Neural cell (in vitro differentiated cells): ENCODE measurements at regions not wholly inside any gene's neighbourhood (a gene's known extent, or its start where the extent isn't known, plus 50 kb on each side); places are given as distances from the start of the nearest gene placed in this dataset.

Source experiments
- H2AFZ ChIP-seq: fragments of 200-600, 300-800 bp; sonication (generic), shearing (Covaris generic); 2 replicates; pipeline ENCODE4 v1.6.0; 2014; ENCODE audit warnings: low read depth, mild to moderate bottlenecking, antibody characterized with exemption, low read length, moderate library complexity
- H3F3A ChIP-seq: fragments of 200-600 bp; shearing (Covaris generic); 2 replicates; pipeline ENCODE4 v1.6.1; 2016; ENCODE audit warnings: mild to moderate bottlenecking, moderate library complexity, mixed read lengths, antibody characterized with exemption, low read length; ENCODE audit not compliant: insufficient read depth, poor library complexity, severe bottlenecking
- H3K27ac ChIP-seq: fragments of 200-600, 300-800 bp; sonication (generic), shearing (Covaris generic); 2 replicates; pipeline ENCODE4 v1.5.1; 2014; ENCODE audit warnings: mild to moderate bottlenecking, low read length, moderate library complexity
- H3K27me3 ChIP-seq: fragments of 300-800, 200-600 bp; sonication (generic), shearing (Covaris generic); 2 replicates; pipeline ENCODE4 v1.6.0; 2014; ENCODE audit warnings: mild to moderate bottlenecking, low read depth, low read length, moderate library complexity; ENCODE audit not compliant: insufficient read depth
- H3K36me3 ChIP-seq: fragments of 300-800, 200-600 bp; sonication (generic), shearing (Covaris generic); 2 replicates; pipeline ENCODE4 v1.5.1; 2014; ENCODE audit warnings: mild to moderate bottlenecking, antibody characterized with exemption, low read length, moderate library complexity; ENCODE audit not compliant: insufficient read depth
- H3K4me2 ChIP-seq: fragments of 300-800, 200-600 bp; sonication (generic), shearing (Covaris generic); 2 replicates; pipeline ENCODE4 v1.6.0; 2014; ENCODE audit warnings: mild to moderate bottlenecking, low read length
- H3K4me3 ChIP-seq: fragments of 300-800, 200-600 bp; sonication (generic), shearing (Covaris generic); 2 replicates; pipeline ENCODE4 v1.5.1; 2014; ENCODE audit warnings: mild to moderate bottlenecking, low read length, moderate library complexity
- H3K79me2 ChIP-seq: fragments of 200-600 bp; shearing (Covaris generic); replicated peaks from 2 replicates; pipeline ENCODE4 v1.6.0; 2014; ENCODE audit warnings: mild to moderate bottlenecking, low read length, moderate library complexity; ENCODE audit not compliant: insufficient read depth
- H3K9ac ChIP-seq: fragments of 300-800, 200-600 bp; sonication (generic), shearing (Covaris generic); 2 replicates; pipeline ENCODE4 v1.6.1; 2016; ENCODE audit warnings: mild to moderate bottlenecking, low read length, mixed read lengths
- H3K9me2 ChIP-seq: fragments of 200-600 bp; shearing (Covaris generic); 2 replicates; pipeline ENCODE4 v1.6.1; 2016; ENCODE audit warnings: mild to moderate bottlenecking, low read length, mixed read lengths; ENCODE audit not compliant: insufficient read depth
- H3K9me3 ChIP-seq: fragments of 200-600, 300-800 bp; sonication (generic), shearing (Covaris generic); 2 replicates; pipeline ENCODE4 v1.6.1; 2016; ENCODE audit warnings: mild to moderate bottlenecking, mixed run types, low read length, moderate library complexity, mixed read lengths
- H4K20me1 ChIP-seq: fragments of 200-600 bp; shearing (Covaris generic); 2 replicates; pipeline ENCODE4 v1.6.1; 2016; ENCODE audit warnings: mild to moderate bottlenecking, mixed run types; ENCODE audit not compliant: insufficient read depth
- CTCF ChIP-seq: fragments of 450-650 bp; IDR thresholded peaks from 2 replicates; pipeline ENCODE4 v1.5.1; 2014; ENCODE audit warnings: antibody characterized with exemption, mild to moderate bottlenecking, moderate library complexity; ENCODE audit not compliant: poor library complexity, severe bottlenecking
- EP300 ChIP-seq: fragments of 450-650 bp; conservative IDR thresholded peaks from 2 replicates; pipeline ENCODE4 v1.6.1; 2014; ENCODE audit warnings: antibody characterized with exemption, mild to moderate bottlenecking, moderate library complexity; ENCODE audit not compliant: poor library complexity, severe bottlenecking
- EZH2 ChIP-seq: fragments of 200-600, 300-800 bp; shearing (Covaris generic), sonication (generic); IDR thresholded peaks from 2 replicates; pipeline ENCODE4 v1.6.1; 2014; ENCODE audit warnings: antibody characterized with exemption, low read length, borderline replicate concordance, mild to moderate bottlenecking; ENCODE audit not compliant: insufficient read depth, poor library complexity, severe bottlenecking
- MXI1 ChIP-seq: fragments of 450-650 bp; conservative IDR thresholded peaks from 2 replicates; pipeline ENCODE4 v1.6.1; 2014; ENCODE audit warnings: antibody characterized with exemption, mild to moderate bottlenecking; ENCODE audit not compliant: poor library complexity, severe bottlenecking
- POLR2AphosphoS5 ChIP-seq: IDR thresholded peaks from 2 replicates; pipeline ENCODE4 v1.6.1; 2012
- RAD21 ChIP-seq: fragments of 450-650 bp; conservative IDR thresholded peaks from 2 replicates; pipeline ENCODE4 v1.6.1; 2014; ENCODE audit warnings: antibody characterized with exemption, mild to moderate bottlenecking, moderate library complexity
- REST ChIP-seq: IDR thresholded peaks from 2 replicates; pipeline ENCODE4 v1.6.1; 2012; ENCODE audit warnings: borderline replicate concordance
- SMC3 ChIP-seq: fragments of 450-650 bp; conservative IDR thresholded peaks from 2 replicates; pipeline ENCODE4 v1.6.1; 2014; ENCODE audit warnings: antibody characterized with exemption, mild to moderate bottlenecking, moderate library complexity; ENCODE audit not compliant: poor library complexity
- TAF1 ChIP-seq: IDR thresholded peaks from 2 replicates; pipeline ENCODE4 v1.6.1; 2012; ENCODE audit warnings: low read depth

DNA sequence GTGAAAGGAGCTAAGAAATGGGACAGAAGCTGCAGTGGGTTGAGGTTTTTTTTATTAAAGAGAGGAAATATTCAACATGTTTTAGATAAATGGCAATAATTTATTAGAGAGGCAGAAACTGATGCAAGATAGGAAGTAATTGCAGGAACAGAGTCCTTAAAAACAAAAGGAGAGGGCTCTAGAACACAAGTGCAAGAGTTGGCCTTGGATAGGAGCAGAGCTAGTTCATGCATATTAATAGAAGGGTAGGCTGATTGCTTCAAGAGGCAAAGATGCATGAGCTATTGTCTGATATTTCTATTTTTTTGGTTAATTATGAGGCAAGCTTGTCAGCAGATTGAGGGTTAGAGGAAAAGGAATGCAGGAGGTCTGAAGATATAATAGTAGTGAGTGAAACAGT is 91.0 kb upstream of the GPRIN3 start:
- Histone ChIP-seq H3K79me2 (no peaks in the 10 kb centered on the region), H3K9me2 (no peaks in the 10 kb centered on the region), H3K9ac (no peak overlapping the region), H3K27me3 (no peaks in the 10 kb centered on the region), H2AFZ (no peak overlapping the region), H4K20me1 (no peaks in the 10 kb centered on the region), H3K4me2 (no peak overlapping the region), H3F3A (no peaks in the 10 kb centered on the region), H3K9me3 (no peaks in the 10 kb centered on the region), H3K27ac (no peak overlapping the region), H3K4me3 (no peak overlapping the region), H3K36me3 (no peaks in the 10 kb centered on the region)
- TF ChIP-seq CTCF (no peak), EP300 (no peak), TAF1 (no peak), REST (no peak), POLR2AphosphoS5 (no peak), SMC3 (no peak)

DNA sequence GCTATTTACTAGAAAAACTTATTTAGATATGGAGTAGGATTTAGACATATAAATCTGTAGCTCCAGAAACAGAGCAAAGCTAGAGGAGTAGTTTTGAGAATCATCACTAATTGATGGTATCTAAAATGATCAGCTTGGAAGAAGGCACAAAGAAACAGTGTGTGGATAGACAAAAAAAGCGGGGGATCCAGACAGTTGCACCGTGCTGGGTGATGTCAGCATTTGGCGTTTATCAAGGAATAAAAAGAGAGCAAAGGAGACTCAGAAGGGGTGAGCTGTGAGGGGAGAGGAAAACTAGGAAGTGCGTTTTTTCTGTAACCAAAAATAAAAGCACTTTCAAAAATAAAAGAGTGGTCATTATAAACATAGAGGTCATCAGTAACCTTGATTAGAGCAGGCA is 90.5 kb upstream of the GPRIN3 start:
- Histone ChIP-seq H3K9me3 (no peaks in the 10 kb centered on the region), H3F3A (no peaks in the 10 kb centered on the region), H3K27me3 (no peaks in the 10 kb centered on the region), H3K4me3 (no peak overlapping the region), H3K27ac (no peak overlapping the region), H3K79me2 (no peaks in the 10 kb centered on the region), H4K20me1 (no peaks in the 10 kb centered on the region), H3K9me2 (no peaks in the 10 kb centered on the region), H3K9ac (no peak overlapping the region), H2AFZ (no peak overlapping the region), H3K36me3 (no peaks in the 10 kb centered on the region), H3K4me2 (no peak overlapping the region)
- TF ChIP-seq CTCF (no peak), TAF1 (no peak), EZH2 (no peak), RAD21 (no peak), SMC3 (no peak), POLR2AphosphoS5 (no peak), MXI1 (no peak), REST (no peak), EP300 (no peak)
